Astrocyte (in vitro differentiated cells and primary cell): ENCODE measurements at regions not wholly inside any gene's neighbourhood (a gene's known extent, or its start where the extent isn't known, plus 50 kb on each side); places are given as distances from the start of the nearest gene placed in this dataset.

Experiments used
- CTCF ChIP-seq: IDR thresholded peaks from 2 replicates; pipeline ENCODE4 v1.5.1; 2011; ENCODE audit warnings: low read depth, mild to moderate bottlenecking, inconsistent platforms, low read length, moderate library complexity; ENCODE audit not compliant: insufficient read depth
- EZH2 ChIP-seq: IDR thresholded peaks from 2 replicates; pipeline ENCODE4 v1.6.1; 2012; ENCODE audit warnings: mild to moderate bottlenecking, low read length, inconsistent platforms; ENCODE audit not compliant: insufficient read depth

- no peak for TF ChIP-seq EZH2
- no peak for TF ChIP-seq CTCF
These were observed 100.4 kb downstream of the OGFRL1 start for GRCh38 chr6:71388856-71389527.
